GM18498 (cell line): ENCODE measurements at regions not wholly inside any gene's neighbourhood (a gene's known extent, or its start where the extent isn't known, plus 50 kb on each side); places are given as distances from the start of the nearest gene placed in this dataset.

Experiments used
- ATAC-seq: cut with Tn5 transposase; IDR thresholded peaks from one replicate; pipeline ENCODE4 v1.9.1; 2021; ENCODE audit warnings: mild to moderate bottlenecking, moderate library complexity; ENCODE audit not compliant: unreplicated experiment

- ATAC-seq: no peak
Observed at GRCh38 chr2:160910681-160911080, 249.5 kb upstream of the TANK start.

DNA sequence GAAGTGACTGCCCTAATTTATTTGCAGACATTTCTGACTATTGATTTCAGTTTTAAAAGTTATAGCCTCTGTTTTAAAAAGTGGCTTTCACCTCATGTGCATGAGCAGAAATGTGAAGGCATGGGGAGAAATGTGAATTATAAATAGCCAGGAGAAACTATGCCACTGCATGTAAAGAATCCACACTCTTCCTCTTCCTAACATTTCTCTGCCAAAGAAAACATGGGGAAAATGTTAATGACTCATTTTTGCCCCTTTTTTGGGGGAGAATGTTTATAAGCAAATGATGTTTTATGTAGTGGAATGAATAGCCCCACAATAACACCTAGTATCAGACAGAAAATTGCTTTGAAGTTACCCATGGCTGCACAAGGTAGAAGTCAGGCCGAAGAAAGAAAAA, 249.0 kb upstream of the TANK start:
- ATAC-seq: no peak

DNA sequence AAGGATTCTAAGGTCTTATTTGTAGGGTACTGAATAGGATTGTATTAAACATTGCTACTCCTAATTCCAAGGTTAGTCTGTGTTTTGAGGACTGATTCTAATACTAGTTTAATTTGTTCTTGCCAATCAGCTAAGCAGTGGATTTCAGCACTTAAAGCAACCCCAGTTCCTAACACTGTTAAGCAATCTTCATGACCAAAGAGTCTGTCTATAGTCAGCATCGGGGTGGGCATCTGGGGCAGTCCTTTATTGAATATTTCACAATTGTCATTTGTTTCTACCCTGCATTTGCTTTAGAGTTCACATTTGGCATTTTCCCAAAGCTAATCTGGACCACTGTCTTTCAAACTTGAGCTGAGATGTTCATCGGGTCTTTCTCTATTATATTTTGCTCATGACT, 248.0 kb upstream of the TANK start:
- no peak for ATAC-seq

DNA sequence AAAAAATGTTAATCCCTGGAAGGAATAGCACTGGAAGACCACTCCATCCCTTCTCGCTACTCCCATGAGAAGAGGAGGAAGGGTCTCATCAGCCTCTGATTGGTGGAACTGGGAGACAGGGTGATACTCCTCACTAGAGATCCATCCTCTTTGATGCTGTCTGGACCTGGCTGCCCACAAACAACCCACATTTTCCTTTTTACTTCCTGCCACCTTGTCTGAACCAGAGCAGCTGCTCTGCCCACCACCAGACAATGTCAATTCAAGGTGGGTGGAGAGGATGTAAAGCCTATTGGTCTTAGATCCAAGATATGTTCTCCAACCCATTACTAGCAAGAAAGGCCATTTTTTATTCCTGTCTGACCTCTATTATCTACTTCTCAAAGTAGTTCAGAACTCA, 246.9 kb upstream of the TANK start:
- no peak for ATAC-seq

- ATAC-seq: no peak
Observed at GRCh38 chr2:160914217-160914616, 246.0 kb upstream of the TANK start.

- no peak for ATAC-seq
Observed at GRCh38 chr2:160916300-160916699, 243.9 kb upstream of the TANK start.

DNA sequence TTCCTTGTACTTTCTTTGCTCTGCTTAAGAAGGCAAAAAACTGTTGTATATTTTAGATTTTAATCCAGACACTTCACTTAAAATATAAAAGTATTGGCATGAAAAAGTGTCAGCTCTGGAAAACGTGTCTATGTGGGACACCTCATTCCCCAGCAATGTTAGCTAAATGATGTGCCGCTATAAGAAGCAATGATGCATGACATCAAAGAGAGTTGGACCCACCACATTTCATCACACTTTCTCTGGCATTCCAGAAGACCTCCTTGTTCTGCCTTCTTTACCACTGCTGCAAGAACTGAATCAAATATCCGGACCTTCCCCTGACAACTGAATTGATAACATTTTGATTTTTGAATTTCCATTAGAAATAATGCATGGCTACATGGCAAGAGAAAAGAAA, 242.4 kb upstream of the TANK start:
- no peak for ATAC-seq

DNA sequence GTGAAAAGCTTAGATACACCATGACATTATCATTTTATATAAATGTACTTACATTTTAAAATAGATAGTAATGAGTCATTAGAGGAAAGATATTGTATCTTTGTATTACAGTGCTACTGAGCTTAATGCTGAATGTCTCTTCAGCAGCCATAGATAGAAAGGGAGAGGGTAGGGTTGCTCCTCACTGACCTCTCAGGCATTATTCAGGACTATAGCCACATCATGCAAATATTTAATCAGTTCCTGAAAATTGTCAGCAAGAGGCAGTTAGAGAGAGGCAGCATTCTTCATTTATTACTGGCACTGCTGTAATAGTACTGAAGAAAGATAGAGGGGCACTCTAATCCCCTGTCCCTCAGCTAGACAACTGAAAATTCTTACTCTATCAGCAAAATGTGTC, 242.0 kb upstream of the TANK start:
- no peak for ATAC-seq

DNA sequence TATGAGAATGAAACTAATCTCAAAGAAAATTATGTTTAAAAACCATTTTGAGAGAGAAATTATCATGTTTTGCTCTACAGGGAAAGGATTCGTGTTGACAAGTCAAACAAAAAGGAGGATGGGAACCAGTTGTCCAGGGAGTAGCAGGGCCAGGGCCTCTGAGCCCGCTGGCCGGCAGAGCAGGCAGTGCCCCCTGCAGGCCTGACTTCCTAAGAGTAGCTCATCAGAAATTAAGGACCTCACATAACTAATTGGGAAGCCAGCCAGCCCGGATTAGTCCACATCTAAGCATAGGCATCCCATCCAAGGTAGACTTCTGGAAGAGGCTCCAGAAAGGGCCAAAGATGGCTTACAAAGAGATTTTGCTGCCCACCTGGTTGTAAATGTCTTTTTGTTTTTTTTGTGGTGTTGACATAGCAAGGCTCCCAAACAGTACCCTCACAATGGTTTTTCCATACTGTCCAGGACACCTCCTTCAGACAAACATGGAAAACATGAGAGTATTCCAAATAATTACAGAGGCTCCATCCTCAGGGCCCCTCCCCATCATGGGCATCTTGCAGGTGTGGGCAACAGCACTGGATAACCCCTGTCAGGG, 241.2 kb upstream of the TANK start:
- ATAC-seq: peak; percentile 64

DNA sequence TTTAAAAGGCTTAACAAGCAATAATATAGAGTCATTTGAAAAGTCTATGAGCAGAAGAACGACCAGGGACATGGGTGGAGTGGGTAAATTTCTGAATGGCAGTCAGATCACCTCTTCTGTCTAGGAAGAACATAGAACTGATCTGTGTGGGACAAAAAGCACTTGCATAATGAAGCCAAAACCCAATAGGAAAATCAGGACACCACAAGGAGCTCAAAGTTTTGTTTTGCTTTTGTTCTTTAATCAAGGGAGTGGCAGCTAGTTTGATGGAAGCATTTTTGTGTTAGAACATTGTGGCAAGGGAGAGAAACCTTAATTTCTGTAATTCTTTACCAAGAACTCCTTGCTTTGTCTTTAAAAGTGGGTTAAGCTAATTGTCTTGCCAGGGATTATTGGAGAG, 240.2 kb upstream of the TANK start:
- ATAC-seq: no peak

GRCh38 chr2:160920791-160921303, 239.4 kb upstream of the TANK start:
- ATAC-seq: no peak

- ATAC-seq: no peak
Observed at GRCh38 chr2:160921386-160921964, 238.8 kb upstream of the TANK start.

- no peak for ATAC-seq
Observed at GRCh38 chr2:160924936-160925353, 235.3 kb upstream of the TANK start.

- no peak for ATAC-seq
Observed at GRCh38 chr2:160925956-160926355, 234.3 kb upstream of the TANK start.

DNA sequence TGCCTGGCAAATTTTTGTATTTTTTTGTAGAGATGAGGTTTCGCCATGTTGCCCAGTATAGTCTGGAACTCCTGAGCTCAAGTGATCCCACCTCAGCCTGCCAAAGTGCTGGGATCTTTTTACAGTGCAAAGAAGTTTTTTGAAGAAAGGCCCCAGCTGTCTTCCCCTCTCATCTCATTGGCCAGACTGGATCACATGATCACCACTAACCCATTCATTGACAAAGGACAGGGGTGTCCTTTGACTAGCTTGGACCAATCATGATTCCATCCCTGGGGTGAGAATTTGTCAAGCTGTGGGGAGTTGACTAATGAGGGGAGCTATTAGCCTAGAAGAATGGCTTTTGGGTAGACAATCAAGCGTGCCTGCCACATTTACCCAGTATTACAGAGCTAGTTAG, 232.9 kb upstream of the TANK start:
- ATAC-seq: no peak

DNA sequence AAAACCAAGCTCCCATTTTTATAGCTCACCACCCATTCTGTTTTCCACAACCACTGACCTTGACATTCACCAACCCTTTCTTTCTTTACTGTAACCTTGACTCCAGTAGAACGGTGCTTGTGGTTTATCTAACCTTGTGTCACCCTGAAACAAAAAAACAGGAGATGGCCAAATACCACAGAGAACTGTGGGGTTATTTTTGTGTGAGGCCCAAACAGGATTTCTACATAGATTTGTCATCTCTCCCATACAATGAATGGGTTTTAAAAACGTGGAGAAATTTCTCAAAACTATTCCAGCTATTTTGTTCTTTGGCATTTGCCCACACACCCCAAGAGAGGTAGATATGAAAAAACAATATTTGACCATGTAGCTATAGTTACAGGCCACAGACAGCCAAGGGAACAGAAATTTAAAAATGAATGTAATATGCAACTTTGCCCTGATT, 231.3 kb upstream of the TANK start:
- no peak for ATAC-seq

DNA sequence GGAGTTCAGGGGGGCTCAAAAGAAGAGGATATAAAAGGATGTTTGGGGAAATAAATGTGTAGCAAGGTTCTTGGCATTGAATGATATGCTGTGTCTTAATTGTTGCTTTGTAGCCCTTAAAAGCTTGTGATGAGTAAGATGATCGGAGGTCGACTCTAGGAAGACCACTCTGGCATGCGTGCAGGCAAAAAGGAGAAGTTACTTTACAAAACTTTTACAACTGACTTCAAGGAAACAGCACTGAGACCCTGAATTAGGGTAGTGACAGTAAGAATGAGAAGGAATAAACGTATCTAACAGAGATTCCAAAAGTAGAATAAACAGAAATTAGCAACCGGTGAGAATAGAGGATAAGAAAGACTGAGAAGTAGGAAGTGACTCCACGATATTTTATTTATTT, 228.7 kb upstream of the TANK start:
- no peak for ATAC-seq

- no peak for ATAC-seq
Observed at GRCh38 chr2:160932960-160933359, 227.3 kb upstream of the TANK start.

DNA sequence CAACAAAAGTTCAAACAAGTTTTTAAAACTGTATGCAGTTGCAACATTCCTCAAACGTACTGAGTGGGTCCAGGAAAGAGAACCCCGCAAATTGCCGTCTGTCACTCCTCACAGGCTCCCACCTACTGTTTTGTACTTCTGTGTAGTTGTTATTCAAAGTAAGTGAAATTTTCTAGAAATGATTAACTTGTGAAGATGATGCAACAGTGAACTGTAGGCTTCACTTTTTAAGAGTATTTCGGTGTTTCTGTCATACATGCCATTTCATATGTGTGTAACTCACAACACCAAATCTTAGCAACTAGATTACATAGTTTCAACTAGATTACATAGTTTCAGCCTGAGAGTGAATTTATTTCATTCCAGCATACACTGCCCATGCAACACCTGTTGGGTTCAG, 226.0 kb upstream of the TANK start:
- no peak for ATAC-seq

DNA sequence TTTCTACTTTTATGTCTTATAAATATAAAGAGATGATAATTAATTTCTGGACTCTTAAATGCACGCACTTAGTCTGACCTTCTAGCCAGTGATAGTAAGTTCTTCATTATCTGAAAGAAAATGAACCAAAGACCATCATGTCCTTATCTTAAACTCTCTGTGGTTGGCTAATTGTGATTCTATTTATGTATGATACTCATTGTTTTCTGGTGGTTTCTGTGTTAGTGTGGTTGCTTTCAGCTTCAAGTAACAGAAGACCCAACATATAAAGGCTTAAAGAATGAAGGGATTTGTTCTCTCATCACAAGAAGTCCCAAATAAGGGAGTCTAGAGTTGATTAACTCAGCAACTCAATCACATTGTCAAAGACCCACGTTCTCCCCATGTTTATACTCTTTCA, 225.2 kb upstream of the TANK start:
- no peak for ATAC-seq

GRCh38 chr2:160936044-160936806, 224.0 kb upstream of the TANK start:
- ATAC-seq: no peak

DNA sequence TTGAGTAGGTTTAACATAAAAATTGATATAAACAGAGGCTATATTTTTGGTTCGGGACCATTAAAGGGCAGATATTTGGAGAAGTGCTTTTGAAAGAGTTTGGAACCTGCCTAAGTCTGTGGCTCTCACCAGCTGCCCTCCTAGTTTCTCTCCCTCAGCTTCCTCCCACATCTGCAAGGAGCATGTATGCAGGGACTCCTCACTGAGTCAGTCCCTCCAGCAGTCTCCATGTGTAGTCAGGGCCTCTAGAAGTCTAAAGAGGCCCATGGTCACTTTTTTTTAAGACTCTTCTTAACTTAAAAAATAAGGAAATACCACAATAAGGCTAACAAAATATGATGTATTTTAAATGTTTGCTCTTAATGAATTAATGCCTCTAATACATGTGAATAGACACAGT, 220.0 kb upstream of the TANK start:
- no peak for ATAC-seq
